Activated CD4-positive, CD25-positive, alpha-beta regulatory T cell treated with anti-CD3 and anti-CD28 coated beads, Interleukin-2, amount 50 U/mL, for 16 hours (primary cell): ENCODE measurements at regions not wholly inside any gene's neighbourhood (a gene's known extent, or its start where the extent isn't known, plus 50 kb on each side); places are given as distances from the start of the nearest gene placed in this dataset.

ENCODE experiments used
- DNase-seq: peaks from one replicate; pipeline ENCODE4 v3.0.0-alpha.2; 2020; ENCODE audit warnings: low read depth, low spot score

GRCh38 chr5:2039180-2039531 lies 156.4 kb upstream of the IRX4 start:
- no peak for DNase-seq

GRCh38 chr5:2038321-2039179 lies 155.8 kb upstream of the IRX4 start:
- peak; percentile 23 for DNase-seq

GRCh38 chr5:2036885-2037284 lies 154.2 kb upstream of the IRX4 start:
- DNase-seq: no peak

- no peak for DNase-seq
Measured at GRCh38 chr5:2032432-2032831, 149.7 kb upstream of the IRX4 start.

GRCh38 chr5:2031581-2031980 lies 148.9 kb upstream of the IRX4 start:
- DNase-seq: no peak

- no peak for DNase-seq
Measured at GRCh38 chr5:2030131-2030530, 147.4 kb upstream of the IRX4 start.

- DNase-seq: no peak
Measured at GRCh38 chr5:2029206-2029605, 146.5 kb upstream of the IRX4 start.

DNA sequence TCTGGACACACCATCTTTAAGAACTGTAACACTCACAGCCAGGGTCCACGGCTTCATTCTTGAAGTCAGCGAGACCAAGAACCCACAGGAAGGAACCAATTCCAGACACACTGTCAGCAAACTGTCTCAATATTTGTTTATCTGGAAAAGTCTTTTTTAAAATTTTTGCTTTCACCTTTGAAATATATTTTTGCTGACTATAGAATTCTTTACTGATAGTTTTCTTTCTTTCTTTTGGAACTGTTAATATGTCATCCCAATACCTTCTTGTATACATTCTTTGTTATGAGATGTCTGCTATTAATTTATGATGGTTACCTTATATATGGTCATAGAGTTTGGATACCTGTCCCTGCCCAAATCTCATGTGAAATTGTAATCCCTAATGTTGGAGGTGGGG lies 145.1 kb upstream of the IRX4 start:
- no peak for DNase-seq

DNA sequence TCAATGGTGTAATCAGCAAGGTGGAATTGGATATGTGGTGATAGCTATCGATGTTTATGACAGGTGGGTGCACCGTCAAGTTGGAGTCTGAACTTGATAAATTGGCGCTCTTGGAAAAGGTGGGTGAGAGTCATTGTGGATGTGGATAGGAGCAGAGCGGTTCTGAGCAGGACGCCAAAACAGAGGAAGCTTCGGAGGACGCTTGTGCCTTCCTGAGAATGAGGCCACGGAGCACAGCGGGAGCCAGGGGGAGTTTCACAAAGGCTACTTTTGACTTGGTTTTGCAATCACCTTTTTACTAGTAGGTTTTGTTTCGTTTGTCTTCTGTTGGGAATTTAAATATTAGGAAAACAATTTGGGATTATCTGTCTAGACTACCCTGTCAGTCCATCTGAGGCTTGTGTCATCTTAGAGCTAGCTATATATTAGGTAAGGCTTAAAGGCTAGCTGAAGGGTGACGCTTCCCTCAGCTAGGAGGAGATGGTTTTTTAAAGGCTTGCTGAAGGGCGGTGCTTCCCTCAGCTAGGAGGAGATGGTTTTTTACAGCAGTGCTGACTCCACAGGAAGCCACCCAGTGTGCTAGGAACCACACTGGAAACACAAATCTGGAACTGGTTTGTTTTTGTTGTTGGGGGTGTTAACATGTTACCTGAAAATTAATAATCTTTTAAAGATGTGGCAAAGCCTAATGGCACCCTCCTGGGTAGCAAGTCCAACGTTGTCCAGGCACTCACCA lies 142.4 kb upstream of the IRX4 start:
- DNase-seq: no peak

GRCh38 chr5:2023196-2023595 lies 140.5 kb upstream of the IRX4 start:
- no peak for DNase-seq

GRCh38 chr5:2022436-2022835 lies 139.7 kb upstream of the IRX4 start:
- no peak for DNase-seq

DNA sequence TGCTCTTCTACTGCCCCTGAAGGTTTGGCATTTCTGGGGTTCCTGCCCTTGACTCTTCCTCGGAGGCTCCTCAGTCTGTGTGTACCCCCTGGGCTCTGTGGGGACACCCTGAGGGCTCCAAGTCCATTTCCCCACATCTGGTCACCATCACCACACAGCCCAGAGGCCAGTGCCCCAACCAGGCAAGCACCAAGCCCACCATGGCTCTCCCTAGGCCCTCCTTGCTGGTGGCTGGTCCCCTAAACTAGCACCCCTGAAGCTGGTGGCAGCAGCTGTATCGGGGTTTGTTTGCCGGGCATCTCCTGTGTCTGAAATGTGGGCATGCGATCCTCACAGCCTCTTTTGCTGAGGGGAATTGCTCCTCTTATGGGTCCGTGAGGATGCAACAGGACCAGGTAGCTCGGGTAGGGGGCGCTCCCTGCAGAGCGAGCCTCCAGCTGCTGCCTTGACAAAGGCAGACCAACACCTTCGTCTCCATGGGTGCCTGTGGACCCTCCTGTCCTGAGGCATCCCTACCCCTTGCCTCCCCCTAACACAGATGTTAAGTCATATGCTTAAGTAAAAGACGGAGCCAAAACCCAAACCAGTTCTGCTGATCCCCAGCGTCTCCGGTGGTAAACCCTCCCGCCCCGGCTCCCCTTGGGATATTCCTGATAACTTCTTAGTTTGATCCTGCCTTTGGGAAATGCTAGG lies 138.9 kb upstream of the IRX4 start:
- DNase-seq: no peak

GRCh38 chr5:2020730-2021129 lies 138.0 kb upstream of the IRX4 start:
- no peak for DNase-seq

DNA sequence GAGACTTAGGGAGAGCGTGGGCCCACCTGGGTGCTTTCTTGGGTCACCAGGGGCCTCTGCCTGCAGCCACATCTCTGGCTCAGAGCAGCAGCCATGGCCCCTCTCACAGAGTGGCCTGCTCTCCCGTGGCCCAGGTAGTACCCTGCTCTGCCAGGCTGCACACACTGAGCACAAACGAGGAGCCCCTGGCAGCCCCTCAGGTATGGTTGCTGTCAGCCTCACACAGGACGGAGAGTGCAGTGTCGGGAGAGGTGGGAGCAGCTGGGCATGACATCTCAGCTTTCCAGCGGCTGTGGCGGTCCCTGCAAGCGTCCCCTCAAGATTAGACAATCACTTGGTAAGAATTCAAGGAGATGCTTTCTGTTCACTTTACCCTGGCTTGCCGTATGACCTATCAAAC lies 137.0 kb upstream of the IRX4 start:
- DNase-seq: no peak

- no peak for DNase-seq
Measured at GRCh38 chr5:2018390-2018724, 135.6 kb upstream of the IRX4 start.

DNA sequence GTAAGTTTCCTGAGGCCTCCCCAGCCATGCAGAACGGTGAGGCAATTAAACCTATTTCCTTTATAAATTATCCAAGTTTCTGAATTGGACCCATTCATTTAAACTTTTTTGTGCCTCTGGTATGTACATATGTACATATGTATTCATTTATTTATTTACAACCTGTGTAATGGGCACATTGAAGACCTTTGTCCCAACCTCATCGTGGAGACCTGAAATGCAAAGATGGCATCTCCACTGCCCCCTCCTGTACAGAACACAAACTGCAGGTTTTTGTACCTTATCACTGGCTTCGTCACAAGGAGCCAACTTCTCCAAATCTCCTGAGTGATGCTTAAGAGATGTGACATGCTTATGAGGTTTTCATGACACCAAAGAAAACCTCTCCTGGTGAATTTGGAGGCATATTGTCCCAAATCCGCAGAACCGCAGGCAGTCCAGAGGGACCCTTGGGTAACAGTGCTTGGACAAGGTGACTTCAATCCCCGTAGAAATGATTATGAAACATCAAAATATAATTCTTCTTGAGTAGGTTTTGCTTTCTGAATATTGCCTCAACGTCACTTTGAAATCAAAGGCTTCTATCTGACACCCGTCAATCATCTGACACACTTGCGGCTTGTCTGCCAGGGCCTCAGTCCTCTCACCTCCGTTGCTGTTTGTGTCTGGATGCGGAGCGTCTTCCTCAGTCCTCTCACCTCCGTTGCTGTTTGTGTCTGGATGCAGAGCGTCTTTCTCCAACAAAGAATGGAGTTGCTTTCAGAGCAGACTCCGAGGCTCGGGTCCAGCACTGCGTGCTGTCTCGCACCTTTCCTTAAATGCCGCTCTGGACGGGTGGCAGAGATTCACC lies 135.0 kb upstream of the IRX4 start:
- no peak for DNase-seq

DNA sequence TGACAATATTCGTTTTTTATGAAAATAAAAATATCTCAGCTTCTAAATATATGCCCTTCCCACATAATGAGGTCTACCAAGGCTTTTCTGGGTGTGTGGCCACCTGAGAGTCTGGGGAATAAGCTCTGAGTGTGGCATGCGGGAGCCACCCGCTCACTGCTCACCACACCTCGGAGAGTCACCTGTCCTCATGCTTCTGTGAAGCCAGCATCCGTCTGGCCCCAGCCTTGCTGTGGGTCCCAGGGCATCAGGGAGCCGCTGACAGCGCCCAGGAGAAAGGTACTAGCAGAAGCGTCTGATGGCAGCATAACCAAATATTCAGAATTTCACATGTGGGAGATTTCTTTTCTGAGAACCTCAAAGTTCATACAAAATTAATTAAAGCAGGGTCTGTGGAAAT lies 133.2 kb upstream of the IRX4 start:
- no peak for DNase-seq

GRCh38 chr5:2015124-2015848 lies 132.6 kb upstream of the IRX4 start:
- DNase-seq: no peak

DNA sequence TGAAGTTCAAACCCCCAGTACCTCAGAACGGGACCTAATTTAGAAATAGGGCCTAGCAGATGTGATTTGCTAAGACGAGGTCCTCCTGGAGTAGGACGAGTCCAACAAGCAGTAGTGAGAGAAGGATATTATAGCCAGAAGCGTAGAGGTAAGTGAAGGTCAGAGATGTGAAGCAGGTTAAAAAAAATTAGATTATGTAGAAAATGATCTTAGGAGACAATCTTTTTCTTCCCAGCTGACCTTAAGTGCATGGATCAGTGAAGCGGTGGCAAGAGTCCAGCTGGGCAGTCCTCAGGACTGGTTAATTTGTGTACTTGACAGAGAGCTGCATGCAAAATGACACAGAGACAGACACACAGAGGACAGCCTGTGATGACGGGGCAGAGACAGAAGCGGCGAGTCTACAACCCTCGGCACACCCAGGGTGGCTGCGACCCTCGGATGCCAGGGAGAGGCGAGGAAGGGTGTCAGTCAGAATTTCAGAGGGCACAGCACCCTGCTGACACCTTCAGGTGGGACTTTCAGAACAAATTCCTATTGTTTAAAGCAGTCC lies 131.4 kb upstream of the IRX4 start:
- DNase-seq: no peak

- no peak for DNase-seq
Measured at GRCh38 chr5:2013301-2014057, 130.8 kb upstream of the IRX4 start.
